Uterus (tissue), 2 donors: ENCODE measurements at regions not wholly inside any gene's neighbourhood (a gene's known extent, or its start where the extent isn't known, plus 50 kb on each side); places are given as distances from the start of the nearest gene placed in this dataset.

Source experiments
- POLR2A ChIP-seq, 2 donors: fragments of 450-650 bp; IDR thresholded peaks; one replicate each; pipeline ENCODE4 v1.6.1; 2016; ENCODE audit warnings: antibody characterized with exemption in 2 of 2, mild to moderate bottlenecking in 1 of 2, moderate library complexity in 1 of 2
- TF ChIP-seq, protein P1 (sequence below), 4 experiments: fragments of 200-600 bp in 2 of 4; fragments of 450-650 bp in 2 of 4; sonication (generic) in 2 of 4; IDR thresholded peaks; one replicate each; pipeline ENCODE4 v1.5.1; 2016 to 2019; ENCODE audit warnings: antibody characterized with exemption in 4 of 4, mild to moderate bottlenecking in 2 of 4, moderate library complexity in 1 of 4

DNA sequence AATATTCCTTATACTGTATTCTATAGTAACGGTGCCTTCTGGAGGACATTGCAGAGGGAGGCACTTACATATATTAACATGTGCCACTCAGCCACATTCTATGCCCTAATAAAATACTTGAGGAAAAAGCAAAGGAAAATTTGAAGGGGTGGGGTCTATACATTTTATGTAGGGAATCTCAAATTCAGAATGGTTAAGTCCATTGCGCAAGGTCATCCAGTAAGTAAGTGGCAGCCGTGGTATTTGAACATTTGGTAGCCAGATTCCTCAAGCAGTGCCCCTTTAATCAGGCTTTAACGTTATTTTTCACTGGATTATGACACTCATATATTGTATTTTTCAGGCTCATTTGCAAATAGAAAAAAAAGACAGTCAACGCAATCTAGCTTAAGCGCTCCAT lies 738.3 kb downstream of the DOK5 start:
- TF ChIP-seq, protein P1, sequence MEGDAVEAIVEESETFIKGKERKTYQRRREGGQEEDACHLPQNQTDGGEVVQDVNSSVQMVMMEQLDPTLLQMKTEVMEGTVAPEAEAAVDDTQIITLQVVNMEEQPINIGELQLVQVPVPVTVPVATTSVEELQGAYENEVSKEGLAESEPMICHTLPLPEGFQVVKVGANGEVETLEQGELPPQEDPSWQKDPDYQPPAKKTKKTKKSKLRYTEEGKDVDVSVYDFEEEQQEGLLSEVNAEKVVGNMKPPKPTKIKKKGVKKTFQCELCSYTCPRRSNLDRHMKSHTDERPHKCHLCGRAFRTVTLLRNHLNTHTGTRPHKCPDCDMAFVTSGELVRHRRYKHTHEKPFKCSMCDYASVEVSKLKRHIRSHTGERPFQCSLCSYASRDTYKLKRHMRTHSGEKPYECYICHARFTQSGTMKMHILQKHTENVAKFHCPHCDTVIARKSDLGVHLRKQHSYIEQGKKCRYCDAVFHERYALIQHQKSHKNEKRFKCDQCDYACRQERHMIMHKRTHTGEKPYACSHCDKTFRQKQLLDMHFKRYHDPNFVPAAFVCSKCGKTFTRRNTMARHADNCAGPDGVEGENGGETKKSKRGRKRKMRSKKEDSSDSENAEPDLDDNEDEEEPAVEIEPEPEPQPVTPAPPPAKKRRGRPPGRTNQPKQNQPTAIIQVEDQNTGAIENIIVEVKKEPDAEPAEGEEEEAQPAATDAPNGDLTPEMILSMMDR (IDR thresholded peaks at IDR 0.05), result no peak
- no peak for TF ChIP-seq POLR2A (IDR thresholded peaks at IDR 0.05)
